ENCODE measurements at regions not wholly inside any gene's neighbourhood (a gene's known extent, or its start where the extent isn't known, plus 50 kb on each side); places are given as distances from the start of the nearest gene placed in this dataset.
"Not testable (repeated sequence)": the region's sequence is repeated elsewhere in the genome, so short reads cannot be mapped to it uniquely, and the experiment has no call there.

GRCh38 chr7:119713606-119714005, 559.4 kb upstream of the KCND2 start:
- TF ChIP-seq CTCF (IDR thresholded peaks at IDR 0.05; ENCODE audit: extremely low read depth, missing control alignments), result no peak
- DNase-seq (ENCODE audit: low spot score), result no peak

GRCh38 chr7:119720541-119720940, 552.4 kb upstream of the KCND2 start:
- DNase-seq (ENCODE audit: low spot score), result no peak
- no peak for TF ChIP-seq CTCF (IDR thresholded peaks at IDR 0.05; ENCODE audit: extremely low read depth, missing control alignments)

GRCh38 chr7:119724041-119724792, 548.8 kb upstream of the KCND2 start:
- no peak for DNase-seq (ENCODE audit: low spot score)
- TF ChIP-seq CTCF (IDR thresholded peaks at IDR 0.05; ENCODE audit: extremely low read depth, missing control alignments), result no peak

- no peak for DNase-seq (ENCODE audit: low spot score)
- TF ChIP-seq CTCF (IDR thresholded peaks at IDR 0.05; ENCODE audit: extremely low read depth, missing control alignments), result no peak
Observed at GRCh38 chr7:119733127-119733879, 539.7 kb upstream of the KCND2 start.

- no peak for TF ChIP-seq CTCF (IDR thresholded peaks at IDR 0.05; ENCODE audit: extremely low read depth, missing control alignments)
- no peak for DNase-seq (ENCODE audit: low spot score)
Observed at GRCh38 chr7:119737390-119737789, 535.6 kb upstream of the KCND2 start.

GRCh38 chr7:119745280-119745679, 527.7 kb upstream of the KCND2 start:
- not testable (repeated sequence) for DNase-seq (ENCODE audit: low spot score)

- DNase-seq (ENCODE audit: low spot score), result no peak
Observed at GRCh38 chr7:119748251-119748860, 524.6 kb upstream of the KCND2 start.

More at GRCh38 chr7:119748251-119748860, 524.6 kb upstream of the KCND2 start:
- no peak for TF ChIP-seq CTCF (IDR thresholded peaks at IDR 0.05; ENCODE audit: extremely low read depth, missing control alignments)
